DND-41 (cell line): ENCODE measurements at regions not wholly inside any gene's neighbourhood (a gene's known extent, or its start where the extent isn't known, plus 50 kb on each side); places are given as distances from the start of the nearest gene placed in this dataset.

ENCODE experiments used
- CTCF ChIP-seq: IDR thresholded peaks from 2 replicates; pipeline ENCODE4 v1.5.1; 2012; ENCODE audit warnings: borderline replicate concordance, low read length, moderate library complexity, mild to moderate bottlenecking; ENCODE audit not compliant: poor library complexity, severe bottlenecking; ENCODE audit errors: extremely low read depth
- EZH2 ChIP-seq: IDR thresholded peaks from 3 replicates; pipeline ENCODE4 v1.6.1; 2012; ENCODE audit warnings: borderline replicate concordance, low read depth, mild to moderate bottlenecking, moderate library complexity, low read length, inconsistent platforms; ENCODE audit not compliant: severe bottlenecking

GRCh38 chr4:152269448-152270191 is 266.3 kb downstream of the FBXW7 start:
- no peak for TF ChIP-seq CTCF
- no peak for TF ChIP-seq EZH2
